WTC11 (cell line): ENCODE measurements at regions not wholly inside any gene's neighbourhood (a gene's known extent, or its start where the extent isn't known, plus 50 kb on each side); places are given as distances from the start of the nearest gene placed in this dataset.

Experiments
- ATAC-seq: fragments of 200-7000 bp; cut with Tn5 transposase; 2 replicates; pipeline ENCODE4 v1.10.0; 2021; ENCODE audit warnings: mild to moderate bottlenecking, moderate library complexity
- CTCF ChIA-PET: fragments of 300-600 bp; sonication (Branson Sonifier 250); formaldehyde crosslinking; loops from one replicate; lab custom pipeline; 2021; ENCODE audit warnings: antibody characterized with exemption; lab: Charles Lee
- POLR2A ChIA-PET: fragments of 350-600 bp; sonication (Branson Sonifier 250); formaldehyde crosslinking; loops from one replicate; lab custom pipeline; 2021; ENCODE audit warnings: antibody characterized with exemption; lab: Charles Lee
- DNase-seq: peaks from one replicate; pipeline ENCODE4 v3.0.0; 2021; ENCODE audit warnings: low spot score
- H3K27ac Mint-ChIP-seq: 2 replicates; pipeline ENCODE4 v1.8.0; 2021; ENCODE audit warnings: mixed read lengths
- H3K27me3 Mint-ChIP-seq: 2 replicates; pipeline ENCODE4 v1.8.0; 2021; ENCODE audit warnings: low read depth, mild to moderate bottlenecking, moderate library complexity, mixed read lengths
- H3K36me3 Mint-ChIP-seq: 2 replicates; pipeline ENCODE4 v1.8.0; 2021; ENCODE audit warnings: mixed read lengths
- H3K4me1 Mint-ChIP-seq: 2 replicates; pipeline ENCODE4 v1.8.0; 2022; ENCODE audit warnings: mixed read lengths
- H3K4me3 Mint-ChIP-seq: 2 replicates; pipeline ENCODE4 v1.8.0; 2021; ENCODE audit warnings: mild to moderate bottlenecking, moderate library complexity, mixed read lengths
- H3K9me3 Mint-ChIP-seq: 2 replicates; pipeline ENCODE4 v1.8.0; 2021; ENCODE audit warnings: mixed read lengths
- ARID4B ChIP-seq: sonication (generic); formaldehyde crosslinking; IDR thresholded peaks from 2 replicates; pipeline ENCODE4 v1.8.0; 2023; ENCODE audit warnings: missing genetic modification reagents, mild to moderate bottlenecking, borderline replicate concordance
- ATF1 ChIP-seq: sonication (generic); formaldehyde crosslinking; IDR thresholded peaks from 2 replicates; pipeline ENCODE4 v1.8.1; 2023; ENCODE audit warnings: mild to moderate bottlenecking, moderate library complexity, missing genetic modification reagents
- ATF3 ChIP-seq: sonication (generic); formaldehyde crosslinking; conservative IDR thresholded peaks from 2 replicates; pipeline ENCODE4 v1.8.1; 2022; ENCODE audit warnings: mild to moderate bottlenecking, missing genetic modification reagents
- CREB1 ChIP-seq: sonication (generic); formaldehyde crosslinking; IDR thresholded peaks from 2 replicates; pipeline ENCODE4 v1.8.0; 2023; ENCODE audit warnings: mild to moderate bottlenecking, missing genetic modification reagents
- CREM ChIP-seq: sonication (generic); formaldehyde crosslinking; IDR thresholded peaks from 2 replicates; pipeline ENCODE4 v1.8.1; 2022; ENCODE audit warnings: mild to moderate bottlenecking, missing genetic modification reagents, moderate library complexity
- CTCF ChIP-seq: fragments of 200-600 bp; IDR thresholded peaks from 2 replicates; pipeline ENCODE4 v1.8.0; 2022; ENCODE audit warnings: antibody characterized with exemption
- GTF2I ChIP-seq: fragments of 250-450 bp; sonication (Bioruptor Pico); conservative IDR thresholded peaks from 2 replicates; pipeline ENCODE4 v1.4.0; 2021; ENCODE audit warnings: mild to moderate bottlenecking
- HMGXB4 ChIP-seq: sonication (generic); formaldehyde crosslinking; IDR thresholded peaks from 2 replicates; pipeline ENCODE4 v1.8.1; 2023; ENCODE audit warnings: mild to moderate bottlenecking, moderate library complexity, missing genetic modification reagents
- JAZF1 ChIP-seq: fragments of 250-450 bp; sonication (Bioruptor Pico); IDR thresholded peaks from 2 replicates; pipeline ENCODE4 v1.9.0; 2021; ENCODE audit warnings: moderate library complexity, mild to moderate bottlenecking, inconsistent platforms
- NR1H2 ChIP-seq: sonication (generic); formaldehyde crosslinking; IDR thresholded peaks from 2 replicates; pipeline ENCODE4 v1.9.0; 2021; ENCODE audit warnings: mild to moderate bottlenecking, moderate library complexity, missing genetic modification reagents
- OVOL2 ChIP-seq: fragments of 250-450 bp; sonication (Bioruptor Pico); IDR thresholded peaks from 2 replicates; pipeline ENCODE4 v1.9.0; 2021; ENCODE audit warnings: mild to moderate bottlenecking, borderline replicate concordance
- PRDM15 ChIP-seq: sonication (generic); formaldehyde crosslinking; IDR thresholded peaks from 2 replicates; pipeline ENCODE4 v1.8.0; 2022; ENCODE audit warnings: missing genetic modification reagents
- PREB ChIP-seq: sonication (generic); formaldehyde crosslinking; IDR thresholded peaks from 2 replicates; pipeline ENCODE4 v1.8.1; 2022; ENCODE audit warnings: mild to moderate bottlenecking, missing genetic modification reagents, moderate library complexity, borderline replicate concordance
- USF2 ChIP-seq: sonication (generic); formaldehyde crosslinking; IDR thresholded peaks from 2 replicates; pipeline ENCODE4 v1.8.1; 2023; ENCODE audit warnings: mild to moderate bottlenecking, missing genetic modification reagents, moderate library complexity
- ZNF138 ChIP-seq: sonication (generic); formaldehyde crosslinking; conservative IDR thresholded peaks from 2 replicates; pipeline ENCODE4 v1.8.1; 2022; ENCODE audit warnings: mild to moderate bottlenecking, moderate library complexity, missing genetic modification reagents
- ZNF532 ChIP-seq: fragments of 250-450 bp; sonication (Bioruptor Pico); IDR thresholded peaks from 2 replicates; pipeline ENCODE4 v1.9.0; 2021; ENCODE audit warnings: mild to moderate bottlenecking, borderline replicate concordance

GRCh38 chr6:10146715-10147451 lies 268.0 kb downstream of the TFAP2A start:
- CTCF ChIA-PET: no interaction called here
- H3K9me3 Mint-ChIP-seq: no peaks in the 10 kb centered on the region
- H3K36me3 Mint-ChIP-seq: no peaks in the 10 kb centered on the region
- peaks cover 13% of the 10 kb centered on the region for H3K4me1 Mint-ChIP-seq
- H3K4me3 Mint-ChIP-seq: peak overlapping the region; percentile 73
- TF ChIP-seq CREM: no peak
- TF ChIP-seq PRDM15 (CRISPR knock-in tag): no peak
- TF ChIP-seq ZNF138 (CRISPR knock-in tag): no peak
- no peak for TF ChIP-seq PREB (CRISPR knock-in tag)
- TF ChIP-seq GTF2I (CRISPR knock-in tag): no peak
- TF ChIP-seq USF2 (CRISPR knock-in tag): no peak
- TF ChIP-seq ZNF532 (CRISPR knock-in tag): no peak
- TF ChIP-seq ATF1 (CRISPR knock-in tag): no peak
- no peak for TF ChIP-seq ARID4B (CRISPR knock-in tag)
- no peak for TF ChIP-seq OVOL2 (CRISPR knock-in tag)
- TF ChIP-seq NR1H2 (CRISPR knock-in tag): no peak
- TF ChIP-seq JAZF1 (CRISPR knock-in tag): no peak
- TF ChIP-seq ATF3 (CRISPR knock-in tag): no peak
- no peak for TF ChIP-seq CREB1 (CRISPR knock-in tag)
- TF ChIP-seq CTCF: no peak
- no peak for TF ChIP-seq HMGXB4 (CRISPR knock-in tag)
- TF ChIP-seq, all 79 proteins: peak for 0
- POLR2A ChIA-PET: no interaction called here
- DNase-seq (peak; percentile 29), ATAC-seq (peak; percentile 100)
- H3K27me3 Mint-ChIP-seq: no peaks in the 10 kb centered on the region
- H3K27ac Mint-ChIP-seq: peak overlapping the region; percentile 88; the same call in 1 of the 2 replicates
